Fibroblast of mammary gland (primary cell): ENCODE measurements at regions not wholly inside any gene's neighbourhood (a gene's known extent, or its start where the extent isn't known, plus 50 kb on each side); places are given as distances from the start of the nearest gene placed in this dataset.

Source experiments
- DNase-seq: peaks from one replicate; pipeline ENCODE4 v3.0.0-alpha.2; 2010; ENCODE audit warnings: low read depth
- H3K4me3 ChIP-seq: 2 replicates; pipeline ENCODE4 v1.5.1; 2011; ENCODE audit warnings: low read depth, mild to moderate bottlenecking, low read length, moderate library complexity; ENCODE audit not compliant: control insufficient read depth
- TF ChIP-seq, protein P1 (sequence below): conservative IDR thresholded peaks from 2 replicates; pipeline ENCODE4 v1.5.1; 2011; ENCODE audit warnings: low read depth, low read length, inconsistent platforms; ENCODE audit not compliant: control insufficient read depth, insufficient read depth

DNA sequence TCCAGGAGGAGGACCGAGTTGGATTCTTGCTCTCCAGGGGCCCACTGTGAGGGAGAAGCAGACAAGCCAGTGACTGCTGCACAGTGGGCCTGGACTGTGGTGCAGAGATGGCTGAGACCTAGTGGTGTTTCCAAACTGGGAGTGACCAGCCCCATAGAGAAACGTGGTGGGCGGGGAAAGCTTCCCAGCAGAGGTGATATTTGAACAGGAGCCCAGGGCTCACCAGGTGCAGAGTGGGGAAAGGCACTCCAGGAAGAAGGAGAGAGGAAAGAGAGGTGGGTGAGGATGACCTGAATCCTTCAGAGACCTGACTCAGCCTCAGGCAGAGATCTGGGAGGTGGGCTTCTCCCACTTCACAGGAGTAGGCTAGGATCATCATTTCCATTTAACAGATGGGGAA lies 52.1 kb upstream of the RASD2 start:
- no peak overlapping the region for H3K4me3 ChIP-seq
- no peak for DNase-seq
- TF ChIP-seq, protein P1, sequence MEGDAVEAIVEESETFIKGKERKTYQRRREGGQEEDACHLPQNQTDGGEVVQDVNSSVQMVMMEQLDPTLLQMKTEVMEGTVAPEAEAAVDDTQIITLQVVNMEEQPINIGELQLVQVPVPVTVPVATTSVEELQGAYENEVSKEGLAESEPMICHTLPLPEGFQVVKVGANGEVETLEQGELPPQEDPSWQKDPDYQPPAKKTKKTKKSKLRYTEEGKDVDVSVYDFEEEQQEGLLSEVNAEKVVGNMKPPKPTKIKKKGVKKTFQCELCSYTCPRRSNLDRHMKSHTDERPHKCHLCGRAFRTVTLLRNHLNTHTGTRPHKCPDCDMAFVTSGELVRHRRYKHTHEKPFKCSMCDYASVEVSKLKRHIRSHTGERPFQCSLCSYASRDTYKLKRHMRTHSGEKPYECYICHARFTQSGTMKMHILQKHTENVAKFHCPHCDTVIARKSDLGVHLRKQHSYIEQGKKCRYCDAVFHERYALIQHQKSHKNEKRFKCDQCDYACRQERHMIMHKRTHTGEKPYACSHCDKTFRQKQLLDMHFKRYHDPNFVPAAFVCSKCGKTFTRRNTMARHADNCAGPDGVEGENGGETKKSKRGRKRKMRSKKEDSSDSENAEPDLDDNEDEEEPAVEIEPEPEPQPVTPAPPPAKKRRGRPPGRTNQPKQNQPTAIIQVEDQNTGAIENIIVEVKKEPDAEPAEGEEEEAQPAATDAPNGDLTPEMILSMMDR = no peak

DNA sequence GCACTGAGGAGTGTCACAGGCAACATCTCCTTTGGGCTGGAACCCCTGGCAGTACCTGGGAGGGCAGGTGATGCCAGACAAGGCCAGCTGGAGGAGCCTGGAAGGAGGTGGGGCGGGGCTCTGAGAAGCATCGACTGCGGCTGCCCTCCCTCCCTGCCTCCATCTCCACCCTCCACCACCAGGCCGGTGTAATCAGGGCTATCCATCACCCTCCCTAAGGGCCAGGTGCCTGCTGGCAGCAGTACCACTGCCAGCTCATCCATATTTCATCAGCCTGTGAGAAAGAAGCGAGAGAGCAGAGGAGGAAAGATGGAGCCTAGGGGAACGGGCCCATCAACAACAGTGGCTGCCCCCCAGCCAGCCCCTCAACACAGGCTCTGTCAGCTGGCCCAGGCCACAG lies 51.4 kb upstream of the RASD2 start:
- no peak overlapping the region for H3K4me3 ChIP-seq
- no peak for DNase-seq
- TF ChIP-seq, protein P1 = no peak
